Globus pallidus (tissue), 1 donor: ENCODE measurements at regions not wholly inside any gene's neighbourhood (a gene's known extent, or its start where the extent isn't known, plus 50 kb on each side); places are given as distances from the start of the nearest gene placed in this dataset.

ENCODE experiments used
- DNase-seq: peaks from one replicate; pipeline ENCODE4 v3.0.0-alpha.2; 2015; ENCODE audit warnings: low spot score

GRCh38 chr5:159752622-159753275 lies 163.5 kb upstream of the ADRA1B start:
- DNase-seq, result no peak

GRCh38 chr5:159758189-159758588 lies 158.1 kb upstream of the ADRA1B start:
- no peak for DNase-seq

- no peak for DNase-seq
These were observed 156.4 kb upstream of the ADRA1B start for GRCh38 chr5:159759791-159760290.

- DNase-seq, result no peak
These were observed 153.4 kb upstream of the ADRA1B start for GRCh38 chr5:159762921-159763320.

GRCh38 chr5:159763562-159763961 lies 152.7 kb upstream of the ADRA1B start:
- DNase-seq, result no peak

GRCh38 chr5:159764283-159765134 lies 151.8 kb upstream of the ADRA1B start:
- no peak for DNase-seq

GRCh38 chr5:159765135-159765433 lies 151.2 kb upstream of the ADRA1B start:
- no peak for DNase-seq

- no peak for DNase-seq
These were observed 150.3 kb upstream of the ADRA1B start for GRCh38 chr5:159765760-159766517.

GRCh38 chr5:159768243-159768642 lies 148.0 kb upstream of the ADRA1B start:
- no peak for DNase-seq

- no peak for DNase-seq
These were observed 143.6 kb upstream of the ADRA1B start for GRCh38 chr5:159772698-159773061.

GRCh38 chr5:159773062-159773924 lies 143.0 kb upstream of the ADRA1B start:
- DNase-seq, result peak; percentile 15

- DNase-seq, result no peak
These were observed 141.7 kb upstream of the ADRA1B start for GRCh38 chr5:159774476-159775031.

- DNase-seq, result no peak
These were observed 140.4 kb upstream of the ADRA1B start for GRCh38 chr5:159775890-159776289.

- DNase-seq, result no peak
These were observed 139.1 kb upstream of the ADRA1B start for GRCh38 chr5:159777049-159777660.

GRCh38 chr5:159779481-159779880 lies 136.8 kb upstream of the ADRA1B start:
- DNase-seq, result no peak

GRCh38 chr5:159780246-159780645 lies 136.0 kb upstream of the ADRA1B start:
- DNase-seq, result no peak

GRCh38 chr5:159781626-159782157 lies 134.6 kb upstream of the ADRA1B start:
- no peak for DNase-seq

GRCh38 chr5:159782197-159782994 lies 133.9 kb upstream of the ADRA1B start:
- no peak for DNase-seq

- no peak for DNase-seq
These were observed 133.3 kb upstream of the ADRA1B start for GRCh38 chr5:159782995-159783300.

- no peak for DNase-seq
These were observed 132.5 kb upstream of the ADRA1B start for GRCh38 chr5:159783726-159784247.
